ENCODE measurements at regions not wholly inside any gene's neighbourhood (a gene's known extent, or its start where the extent isn't known, plus 50 kb on each side); places are given as distances from the start of the nearest gene placed in this dataset.

DNA sequence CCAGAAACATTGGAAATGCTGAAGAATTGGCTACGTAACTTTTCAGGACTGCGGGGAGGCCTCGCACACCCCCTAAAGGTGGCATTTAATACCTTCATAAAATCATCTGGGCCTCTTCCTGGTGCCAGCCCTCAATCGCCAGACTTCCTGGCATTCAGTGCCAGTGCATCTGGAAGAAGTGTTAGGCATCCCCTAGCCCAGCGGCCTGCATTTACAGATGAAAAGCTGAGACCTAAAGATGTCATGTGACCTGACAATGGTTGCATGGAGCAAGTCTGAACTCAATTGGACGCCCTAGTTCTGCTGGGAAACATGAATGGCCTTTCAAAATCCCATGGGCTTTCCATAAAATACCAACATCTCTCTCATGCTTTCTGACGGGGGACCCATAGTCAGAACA, 81.0 kb upstream of the TMEM45B start:
- H3K79me1 ChIP-seq (ENCODE audit: low read depth in 1 of 2, low read length in 2 of 2): no peaks in the 10 kb centered on the region
- H3K4ac ChIP-seq (ENCODE audit: low read depth, low read length): no peak overlapping the region
- H3K27me3 ChIP-seq (ENCODE audit: control insufficient read depth, insufficient read depth, low read length): peaks cover 2% of the 10 kb centered on the region
- H2BK5ac ChIP-seq (ENCODE audit: low read depth, low read length, poor library complexity, severe bottlenecking): no peak overlapping the region
- H3K9me1 ChIP-seq (ENCODE audit: insufficient read depth, low read length): no peaks in the 10 kb centered on the region
- H3K18ac ChIP-seq (ENCODE audit: low read depth, low read length): no peak overlapping the region
- DNase-seq (no peak), ATAC-seq (ENCODE audit: low read depth) (no peak)
- no peak overlapping the region for H3K23ac ChIP-seq (ENCODE audit: low read depth, low read length)
- no peak overlapping the region for H3K9ac ChIP-seq (ENCODE audit: low read depth, low read length)
- WGBS, 2 experiments (ENCODE audit: extremely low coverage in 2 of 2, insufficient read length in 1 of 2): 61% methylated on average over 2 of the region's 7 CpGs; no CpG with 5 or more reads in 1 of the 2 experiments
- H2BK15ac ChIP-seq (ENCODE audit: low read depth, low read length): no peak overlapping the region
- H3K27ac ChIP-seq (ENCODE audit: insufficient read depth, low read length): no peak overlapping the region
- intact Hi-C loops (cut with micrococcal nuclease): no loop called here
- no peaks in the 10 kb centered on the region for H3K36me3 ChIP-seq (ENCODE audit: control insufficient read depth, insufficient read depth, low read length)
- H2BK20ac ChIP-seq (ENCODE audit: low read depth, low read length): no peak overlapping the region
- H3K56ac ChIP-seq (ENCODE audit: extremely low read depth, insufficient read depth, low read length): no peak overlapping the region
- H4K20me1 ChIP-seq (ENCODE audit: insufficient read depth, low read length): no peaks in the 10 kb centered on the region
- H3K4me3 ChIP-seq (ENCODE audit: insufficient read depth, low read depth, low read length): no peak overlapping the region
- no peaks in the 10 kb centered on the region for H3K4me1 ChIP-seq (ENCODE audit: control insufficient read depth, insufficient read depth, low read length)
- H2AK9ac ChIP-seq (replicated peaks; ENCODE audit: low read depth, low read length, poor library complexity): no peak overlapping the region
- TF ChIP-seq MAZ (IDR thresholded peaks at IDR 0.05; ENCODE audit: borderline replicate concordance, low read depth, low read length): no peak
- TF ChIP-seq MXI1 (IDR thresholded peaks at IDR 0.05; ENCODE audit: borderline replicate concordance, low read depth, low read length): no peak
- no peak for TF ChIP-seq FOS (IDR thresholded peaks at IDR 0.05; ENCODE audit: low read depth, low read length)
- TF ChIP-seq, protein P1, sequence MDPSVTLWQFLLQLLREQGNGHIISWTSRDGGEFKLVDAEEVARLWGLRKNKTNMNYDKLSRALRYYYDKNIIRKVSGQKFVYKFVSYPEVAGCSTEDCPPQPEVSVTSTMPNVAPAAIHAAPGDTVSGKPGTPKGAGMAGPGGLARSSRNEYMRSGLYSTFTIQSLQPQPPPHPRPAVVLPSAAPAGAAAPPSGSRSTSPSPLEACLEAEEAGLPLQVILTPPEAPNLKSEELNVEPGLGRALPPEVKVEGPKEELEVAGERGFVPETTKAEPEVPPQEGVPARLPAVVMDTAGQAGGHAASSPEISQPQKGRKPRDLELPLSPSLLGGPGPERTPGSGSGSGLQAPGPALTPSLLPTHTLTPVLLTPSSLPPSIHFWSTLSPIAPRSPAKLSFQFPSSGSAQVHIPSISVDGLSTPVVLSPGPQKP (IDR thresholded peaks at IDR 0.05; ENCODE audit: borderline replicate concordance, low read depth, low read length): no peak
- no peak for TF ChIP-seq POLR2A (IDR thresholded peaks at IDR 0.05; ENCODE audit: low read depth, low read length)
- TF ChIP-seq, protein P2, sequence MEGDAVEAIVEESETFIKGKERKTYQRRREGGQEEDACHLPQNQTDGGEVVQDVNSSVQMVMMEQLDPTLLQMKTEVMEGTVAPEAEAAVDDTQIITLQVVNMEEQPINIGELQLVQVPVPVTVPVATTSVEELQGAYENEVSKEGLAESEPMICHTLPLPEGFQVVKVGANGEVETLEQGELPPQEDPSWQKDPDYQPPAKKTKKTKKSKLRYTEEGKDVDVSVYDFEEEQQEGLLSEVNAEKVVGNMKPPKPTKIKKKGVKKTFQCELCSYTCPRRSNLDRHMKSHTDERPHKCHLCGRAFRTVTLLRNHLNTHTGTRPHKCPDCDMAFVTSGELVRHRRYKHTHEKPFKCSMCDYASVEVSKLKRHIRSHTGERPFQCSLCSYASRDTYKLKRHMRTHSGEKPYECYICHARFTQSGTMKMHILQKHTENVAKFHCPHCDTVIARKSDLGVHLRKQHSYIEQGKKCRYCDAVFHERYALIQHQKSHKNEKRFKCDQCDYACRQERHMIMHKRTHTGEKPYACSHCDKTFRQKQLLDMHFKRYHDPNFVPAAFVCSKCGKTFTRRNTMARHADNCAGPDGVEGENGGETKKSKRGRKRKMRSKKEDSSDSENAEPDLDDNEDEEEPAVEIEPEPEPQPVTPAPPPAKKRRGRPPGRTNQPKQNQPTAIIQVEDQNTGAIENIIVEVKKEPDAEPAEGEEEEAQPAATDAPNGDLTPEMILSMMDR (conservative IDR thresholded peaks at IDR 0.05; ENCODE audit: low read depth, low read length): no peak
- TF ChIP-seq NFE2L2 (IDR thresholded peaks at IDR 0.05; ENCODE audit: low read depth, low read length): no peak
- TF ChIP-seq RFX5 (IDR thresholded peaks at IDR 0.05; ENCODE audit: low read depth, low read length): no peak
- no peaks in the 10 kb centered on the region for H3K9me3 ChIP-seq (ENCODE audit: control insufficient read depth, insufficient read depth, low read length)
- ChIA-PET POLR2A (ENCODE audit: unreplicated experiment) (no interaction called here), CTCF (no interaction called here)
- H3K14ac ChIP-seq (replicated peaks; ENCODE audit: low read depth, low read length): no peak overlapping the region
- H4K5ac ChIP-seq (ENCODE audit: low read depth, low read length): no peak overlapping the region
- no peak overlapping the region for H2AK5ac ChIP-seq (ENCODE audit: low read depth, low read length)
- H3K4me2 ChIP-seq (ENCODE audit: low read depth, low read length): no peak overlapping the region
- no peak overlapping the region for H2BK120ac ChIP-seq (ENCODE audit: low read depth, low read length)
- no TSS peak for BruUV-seq (replicated peaks)
- H2AFZ ChIP-seq (replicated peaks; ENCODE audit: low read length, poor library complexity): no peak overlapping the region
- H4K91ac ChIP-seq (ENCODE audit: insufficient read depth, low read depth, low read length): no peak overlapping the region
- H4K8ac ChIP-seq (ENCODE audit: low read depth in 2 of 2, low read length in 2 of 2): no peak overlapping the region
- in situ Hi-C loops (cut with MboI; ENCODE audit: low sequenced_read_pairs): loop anchor here (25.0 kb wide), 1 partner anchor 622 kb away; no protein-coding TSS in a partner anchor
- dilution Hi-C loops (cut with HindIII; ENCODE audit: low sequenced_read_pairs, unreplicated experiment): no loop called here

All from IMR-90 (cell line).